ENCODE measurements at regions not wholly inside any gene's neighbourhood (a gene's known extent, or its start where the extent isn't known, plus 50 kb on each side); places are given as distances from the start of the nearest gene placed in this dataset.
A peak's percentile ranks its signal among the peaks of the same experiment; 100 is the strongest.

- Histone ChIP-seq H3K4me1 (no peaks in the 10 kb centered on the region), H3K27ac (no peak overlapping the region), H3K9me3 (no peaks in the 10 kb centered on the region), H3K36me3 (no peaks in the 10 kb centered on the region), H3K27me3 (no peaks in the 10 kb centered on the region), H3K4me3 (replicated peaks in 1 of 3) (no peak overlapping the region)
- WGBS, 2 donors = 69 to 70% methylated on average over 1 of the region's 1 CpG
- intact Hi-C loops (cut with DNase I) = no loop called here
- DNase-seq = no peak
- TF ChIP-seq CTCF (IDR thresholded peaks at IDR 0.05) = no peak
- TF ChIP-seq POLR2A (IDR thresholded peaks at IDR 0.05) = no peak
These were observed 921.5 kb downstream of the NLGN4Y start for GRCh38 chrY:15445871-15446270.

GRCh38 chrY:15446861-15447260 is 922.5 kb downstream of the NLGN4Y start:
- Histone ChIP-seq H3K4me3 (replicated peaks in 1 of 3) (no peak overlapping the region), H3K4me1 (no peaks in the 10 kb centered on the region), H3K9me3 (no peaks in the 10 kb centered on the region), H3K27me3 (no peaks in the 10 kb centered on the region), H3K36me3 (no peaks in the 10 kb centered on the region), H3K27ac (no peak overlapping the region)
- no peak for DNase-seq
- TF ChIP-seq POLR2A (IDR thresholded peaks at IDR 0.05) = no peak
- no peak for TF ChIP-seq CTCF (IDR thresholded peaks at IDR 0.05)
- intact Hi-C loops (cut with DNase I) = no loop called here

GRCh38 chrY:15447959-15448358 is 923.6 kb downstream of the NLGN4Y start:
- Histone ChIP-seq H3K4me1 (no peaks in the 10 kb centered on the region), H3K4me3 (replicated peaks in 1 of 3) (no peak overlapping the region), H3K9me3 (no peaks in the 10 kb centered on the region), H3K27me3 (no peaks in the 10 kb centered on the region), H3K36me3 (no peaks in the 10 kb centered on the region), H3K27ac (no peak overlapping the region)
- TF ChIP-seq CTCF (IDR thresholded peaks at IDR 0.05) (no peak), POLR2A (IDR thresholded peaks at IDR 0.05) (no peak)
- intact Hi-C loops (cut with DNase I) = no loop called here
- 93 to 96% methylated on average over 4 of the region's 4 CpGs for WGBS, 2 donors
- no peak for DNase-seq

GRCh38 chrY:15455133-15455937 is 931.0 kb downstream of the NLGN4Y start:
- no peaks in the 10 kb centered on the region for H3K4me1 ChIP-seq
- H3K4me3 ChIP-seq (replicated peaks in 1 of 3) = no peak overlapping the region
- H3K27me3 ChIP-seq = no peaks in the 10 kb centered on the region
- no peak overlapping the region for H3K27ac ChIP-seq
- no peaks in the 10 kb centered on the region for H3K9me3 ChIP-seq
- DNase-seq = no peak
- H3K36me3 ChIP-seq = no peaks in the 10 kb centered on the region
- intact Hi-C loops (cut with DNase I) = no loop called here
- WGBS, 2 donors = 56 to 57% methylated on average over 4 to 12 of the region's 39 CpGs
- TF ChIP-seq POLR2A (IDR thresholded peaks at IDR 0.05) (no peak), CTCF (IDR thresholded peaks at IDR 0.05) (no peak)

- intact Hi-C loops (cut with DNase I) = no loop called here
- no peaks in the 10 kb centered on the region for H3K27me3 ChIP-seq
- peak; percentile 66 to 67 for DNase-seq
- no peaks in the 10 kb centered on the region for H3K9me3 ChIP-seq
- H3K27ac ChIP-seq = no peak overlapping the region
- no peaks in the 10 kb centered on the region for H3K4me1 ChIP-seq
- H3K4me3 ChIP-seq (replicated peaks in 1 of 3) = no peak overlapping the region
- WGBS, 2 donors = 41 to 51% methylated on average over 7 to 13 of the region's 49 CpGs
- TF ChIP-seq CTCF (IDR thresholded peaks at IDR 0.05) (no peak), POLR2A (IDR thresholded peaks at IDR 0.05) (no peak)
- H3K36me3 ChIP-seq = no peaks in the 10 kb centered on the region
These were observed 931.7 kb downstream of the NLGN4Y start for GRCh38 chrY:15455980-15456469.
